HG03354 (cell line): ENCODE measurements at regions not wholly inside any gene's neighbourhood (a gene's known extent, or its start where the extent isn't known, plus 50 kb on each side); places are given as distances from the start of the nearest gene placed in this dataset.

ENCODE experiments used
- ATAC-seq: cut with Tn5 transposase; IDR thresholded peaks from one replicate; pipeline ENCODE4 v1.9.1; 2021; ENCODE audit warnings: mild to moderate bottlenecking; ENCODE audit not compliant: unreplicated experiment, poor library complexity, severe bottlenecking

- ATAC-seq = no peak
Observed at GRCh38 chr5:33372721-33373472, 67.9 kb upstream of the TARS1 start.

GRCh38 chr5:33375900-33376299 lies 64.9 kb upstream of the TARS1 start:
- no peak for ATAC-seq

- ATAC-seq = no peak
Observed at GRCh38 chr5:33379757-33380156, 61.0 kb upstream of the TARS1 start.

DNA sequence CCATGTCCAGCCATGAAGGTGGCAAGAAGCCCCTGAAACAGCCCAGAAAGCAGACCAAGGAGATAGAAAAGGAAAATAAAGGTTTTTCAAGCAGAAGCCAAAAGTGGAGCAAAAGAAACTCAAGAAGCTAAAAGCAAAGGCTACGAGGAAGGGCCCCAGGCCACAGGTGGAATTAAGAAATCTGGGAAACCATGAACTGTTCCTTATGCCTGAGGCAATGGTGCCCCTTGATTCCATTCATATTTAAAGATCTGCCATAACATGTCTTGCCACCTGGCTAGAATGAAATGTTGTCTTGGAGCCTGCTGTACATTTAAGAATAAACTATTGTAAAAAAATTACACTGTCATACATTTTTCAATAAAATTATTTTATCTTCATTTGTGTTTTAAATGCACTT lies 59.5 kb upstream of the TARS1 start:
- no peak for ATAC-seq
